ENCODE measurements at regions not wholly inside any gene's neighbourhood (a gene's known extent, or its start where the extent isn't known, plus 50 kb on each side); places are given as distances from the start of the nearest gene placed in this dataset.

GRCh38 chr2:80968450-80968849, 663.9 kb upstream of the LRRTM1 start:
- TF ChIP-seq CTCF (IDR thresholded peaks at IDR 0.05) (no peak), POLR2A (IDR thresholded peaks at IDR 0.05) (no peak)

All from body of pancreas (tissue), 4 donors.